ENCODE measurements at regions not wholly inside any gene's neighbourhood (a gene's known extent, or its start where the extent isn't known, plus 50 kb on each side); places are given as distances from the start of the nearest gene placed in this dataset.

GRCh38 chr22:49153921-49154320 lies 673.8 kb downstream of the BRD1 start:
- no peak for TF ChIP-seq EZH2 (IDR thresholded peaks at IDR 0.05; ENCODE audit: insufficient read depth, poor library complexity, severe bottlenecking)
- no peak for TF ChIP-seq EZH2phosphoT487 (IDR thresholded peaks at IDR 0.05; ENCODE audit: insufficient read depth, low read depth)
